GM13976 (cell line): ENCODE measurements at regions not wholly inside any gene's neighbourhood (a gene's known extent, or its start where the extent isn't known, plus 50 kb on each side); places are given as distances from the start of the nearest gene placed in this dataset.

Experiments
- DNase-seq: peaks from one replicate; pipeline ENCODE4 v3.0.0; 2012; ENCODE audit warnings: low spot score
- CTCF ChIP-seq: IDR thresholded peaks from 2 replicates; pipeline ENCODE4 v1.5.1; 2012; ENCODE audit warnings: borderline replicate concordance, mild to moderate bottlenecking; ENCODE audit not compliant: insufficient read depth; ENCODE audit errors: extremely low read depth, missing control alignments, control extremely low read depth
- in situ Hi-C: fragments of 300-500 bp; cut with MboI; formaldehyde crosslinking; loops from one replicate; pipeline ENCODE4 v1.12.0; 2022; ENCODE audit warnings: low sequenced_read_pairs, mixed read lengths, inconsistent platforms; ENCODE audit not compliant: unreplicated experiment

- in situ Hi-C loops: no loop called here
- DNase-seq: no peak
- TF ChIP-seq CTCF: no peak
These were observed 574.7 kb upstream of the CLINT1 start for GRCh38 chr5:158433634-158434033.

- DNase-seq: no peak
- TF ChIP-seq CTCF: no peak
- in situ Hi-C loops: no loop called here
These were observed 572.6 kb upstream of the CLINT1 start for GRCh38 chr5:158431369-158432029.

GRCh38 chr5:158430798-158431167, 571.8 kb upstream of the CLINT1 start:
- no peak for DNase-seq
- TF ChIP-seq CTCF: no peak
- in situ Hi-C loops: no loop called here

- TF ChIP-seq CTCF: no peak
- in situ Hi-C loops: no loop called here
- DNase-seq: no peak
These were observed 571.3 kb upstream of the CLINT1 start for GRCh38 chr5:158430166-158430797.

- no peak for DNase-seq
- in situ Hi-C loops: no loop called here
- TF ChIP-seq CTCF: no peak
These were observed 570.6 kb upstream of the CLINT1 start for GRCh38 chr5:158429564-158429963.

GRCh38 chr5:158423623-158424200, 564.8 kb upstream of the CLINT1 start:
- in situ Hi-C loops: no loop called here
- no peak for TF ChIP-seq CTCF
- no peak for DNase-seq
